H9 (cell line): ENCODE measurements at regions not wholly inside any gene's neighbourhood (a gene's known extent, or its start where the extent isn't known, plus 50 kb on each side); places are given as distances from the start of the nearest gene placed in this dataset.

Experiments used
- DNase-seq: peaks from one replicate; pipeline ENCODE4 v3.0.0-alpha.2; 2017
- H2AFZ ChIP-seq: one replicate; pipeline ENCODE4 v1.6.1; 2013; ENCODE audit warnings: mild to moderate bottlenecking, low read length, control low read depth, moderate library complexity
- H2AK5ac ChIP-seq: 2 replicates; pipeline ENCODE4 v1.6.1; 2013; ENCODE audit warnings: low read length, control low read depth, mixed read lengths; ENCODE audit not compliant: insufficient read length
- H2BK120ac ChIP-seq: one replicate; pipeline ENCODE4 v1.6.1; 2013; ENCODE audit warnings: low read depth, mild to moderate bottlenecking, low read length, control low read depth, inconsistent platforms; ENCODE audit not compliant: poor library complexity, severe bottlenecking
- H2BK12ac ChIP-seq: 2 replicates; pipeline ENCODE4 v1.6.1; 2013; ENCODE audit warnings: low read length, control low read depth, mixed read lengths, low read depth; ENCODE audit not compliant: insufficient read length
- H2BK15ac ChIP-seq: 2 replicates; pipeline ENCODE4 v1.6.1; 2013; ENCODE audit warnings: low read depth, low read length, control low read depth
- H2BK20ac ChIP-seq: one replicate; pipeline ENCODE4 v1.6.1; 2013; ENCODE audit warnings: low read depth, mild to moderate bottlenecking, low read length, control low read depth, inconsistent platforms; ENCODE audit not compliant: poor library complexity, severe bottlenecking
- H2BK5ac ChIP-seq: 2 replicates; pipeline ENCODE4 v1.6.1; 2013; ENCODE audit warnings: low read length, control low read depth, mixed read lengths; ENCODE audit not compliant: insufficient read length
- H3K14ac ChIP-seq: 2 replicates; pipeline ENCODE4 v1.6.1; 2013; ENCODE audit warnings: low read length, control low read depth; ENCODE audit not compliant: insufficient read depth
- H3K18ac ChIP-seq: 2 replicates; pipeline ENCODE4 v1.6.1; 2013; ENCODE audit warnings: low read depth, mild to moderate bottlenecking, mixed read lengths, low read length, control low read depth; ENCODE audit not compliant: insufficient read length
- H3K23ac ChIP-seq: 2 replicates; pipeline ENCODE4 v1.6.1; 2013; ENCODE audit warnings: low read length, control low read depth, mixed read lengths, low read depth; ENCODE audit not compliant: insufficient read length
- H3K23me2 ChIP-seq: 2 replicates; pipeline ENCODE4 v1.6.1; 2013; ENCODE audit warnings: low read depth, mild to moderate bottlenecking, mixed read lengths, low read length, control low read depth; ENCODE audit not compliant: insufficient read length, poor library complexity, severe bottlenecking
- H3K27ac ChIP-seq: 2 replicates; pipeline ENCODE4 v1.5.1; 2013; ENCODE audit warnings: low read length, control low read depth, mixed read lengths, low read depth; ENCODE audit not compliant: insufficient read length
- H3K27me3 ChIP-seq: 2 replicates; pipeline ENCODE4 v1.6.1; 2013; ENCODE audit warnings: low read length, control low read depth, inconsistent platforms; ENCODE audit not compliant: insufficient read depth
- H3K4ac ChIP-seq: 2 replicates; pipeline ENCODE4 v1.6.1; 2013; ENCODE audit warnings: low read depth, mild to moderate bottlenecking, control low read depth, inconsistent platforms, low read length, moderate library complexity
- H3K4me1 ChIP-seq: 2 replicates; pipeline ENCODE4 v1.6.1; 2013; ENCODE audit warnings: low read length, control low read depth, inconsistent platforms; ENCODE audit not compliant: insufficient read depth
- H3K4me2 ChIP-seq: 2 replicates; pipeline ENCODE4 v1.6.1; 2013; ENCODE audit warnings: low read length, control low read depth, mixed read lengths; ENCODE audit not compliant: insufficient read length, insufficient read depth
- H3K56ac ChIP-seq: 2 replicates; pipeline ENCODE4 v1.6.1; 2013; ENCODE audit warnings: low read depth, mild to moderate bottlenecking, mixed read lengths, low read length, control low read depth; ENCODE audit not compliant: insufficient read length
- H3K79me1 ChIP-seq: 2 replicates; pipeline ENCODE4 v1.6.1; 2013; ENCODE audit warnings: low read depth, mild to moderate bottlenecking, moderate library complexity, low read length, control low read depth, inconsistent platforms; ENCODE audit not compliant: insufficient read depth, poor library complexity, severe bottlenecking
- H3K79me2 ChIP-seq: 2 replicates; pipeline ENCODE4 v1.6.1; 2013; ENCODE audit warnings: low read length, control low read depth, inconsistent platforms; ENCODE audit not compliant: insufficient read depth
- H3K9ac ChIP-seq: 2 replicates; pipeline ENCODE4 v1.6.1; 2013; ENCODE audit warnings: low read length, control low read depth, mixed read lengths; ENCODE audit not compliant: insufficient read length; ENCODE audit errors: extremely low read depth
- H3K9me3 ChIP-seq: one replicate; pipeline ENCODE4 v1.6.1; 2013; ENCODE audit warnings: low read depth, low read length, inconsistent platforms; ENCODE audit not compliant: control insufficient read depth
- H3T11ph ChIP-seq: one replicate; pipeline ENCODE4 v1.6.1; 2013; ENCODE audit warnings: mild to moderate bottlenecking, low read length, control low read depth, inconsistent platforms
- H4K20me1 ChIP-seq: one replicate; pipeline ENCODE4 v1.6.1; 2013; ENCODE audit not compliant: control insufficient read depth, insufficient read length, insufficient read depth
- H4K5ac ChIP-seq: 2 replicates; pipeline ENCODE4 v1.6.1; 2013; ENCODE audit warnings: low read depth, mild to moderate bottlenecking, mixed read lengths, low read length, control low read depth; ENCODE audit not compliant: insufficient read length
- H4K8ac ChIP-seq: replicated peaks from 2 replicates; pipeline ENCODE4 v1.6.1; 2013; ENCODE audit warnings: low read length, control low read depth, mixed read lengths, low read depth; ENCODE audit not compliant: insufficient read length
- H4K91ac ChIP-seq: 2 replicates; pipeline ENCODE4 v1.6.1; 2013; ENCODE audit warnings: low read depth, mild to moderate bottlenecking, moderate library complexity, mixed read lengths, low read length, control low read depth; ENCODE audit not compliant: insufficient read length
- H3K27ac Mint-ChIP-seq, 3 experiments: 2 replicates in 2 of 3; 3 replicates in 1 of 3; pipeline ENCODE4 v1.8.0; 2020 to 2021; ENCODE audit warnings: mixed read lengths in 3 of 3, mild to moderate bottlenecking in 1 of 3, moderate library complexity in 1 of 3
- H3K27me3 Mint-ChIP-seq: 2 replicates; pipeline ENCODE4 v1.8.0; 2021; ENCODE audit warnings: low read depth, mild to moderate bottlenecking, moderate library complexity, mixed read lengths
- H3K36me3 Mint-ChIP-seq, 3 experiments: 2 replicates in 2 of 3; 3 replicates in 1 of 3; pipeline ENCODE4 v1.8.0; 2020 to 2021; ENCODE audit warnings: low read depth in 3 of 3, mixed read lengths in 3 of 3; ENCODE audit not compliant: insufficient read depth in 1 of 3
- H3K4me1 Mint-ChIP-seq, 2 experiments: 2 replicates each; pipeline ENCODE4 v1.8.0; 2020; ENCODE audit warnings: mixed read lengths in 2 of 2
- H3K4me3 Mint-ChIP-seq, 2 experiments: 2 replicates in 1 of 2; 3 replicates in 1 of 2; pipeline ENCODE4 v1.8.0; 2020 to 2021; ENCODE audit warnings: mild to moderate bottlenecking in 2 of 2, mixed read lengths in 2 of 2, moderate library complexity in 1 of 2
- H3K9me3 Mint-ChIP-seq, 2 experiments: 2 replicates in 1 of 2; 3 replicates in 1 of 2; pipeline ENCODE4 v1.8.0; 2020; ENCODE audit warnings: mild to moderate bottlenecking in 2 of 2, mixed read lengths in 2 of 2, moderate library complexity in 1 of 2
- CTCF ChIP-seq: fragments of 200-600 bp; sonication (generic); conservative IDR thresholded peaks from 3 replicates; pipeline ENCODE4 v1.8.0; 2021; ENCODE audit warnings: antibody characterized with exemption, mild to moderate bottlenecking
- WGBS: extraction: QIAGEN DNeasy Blood & Tissue Kit; methylation state at CpG from one replicate; pipeline ENCODE4 v1.1.7; 2013; ENCODE audit warnings: missing lambda C conversion rate, low lambda C conversion rate, mixed read lengths; ENCODE audit not compliant: insufficient read length; ENCODE audit errors: extremely low coverage; 5-methylcytosine and 5-hydroxymethylcytosine counted together

GRCh38 chr16:61005952-61006351, 1030.3 kb downstream of the CDH8 start:
- Mint-ChIP-seq H3K9me3 (no peaks in the 10 kb centered on the region), H3K4me1 (no peaks in the 10 kb centered on the region), H3K36me3 (no peaks in the 10 kb centered on the region), H3K27ac (no peak overlapping the region), H3K4me3 (no peak overlapping the region), H3K27me3 (no peaks in the 10 kb centered on the region; the same call in 1 of the 2 replicates)
- H3K4me1 ChIP-seq = no peaks in the 10 kb centered on the region
- no peak overlapping the region for H3K4me2 ChIP-seq
- no peaks in the 10 kb centered on the region for H3K9me3 ChIP-seq
- H4K8ac ChIP-seq = no peak overlapping the region
- no peak overlapping the region for H2BK12ac ChIP-seq
- no peak overlapping the region for H3K23ac ChIP-seq
- no peak overlapping the region for H2AFZ ChIP-seq
- no peak overlapping the region for H2BK5ac ChIP-seq
- DNase-seq = no peak
- H3K23me2 ChIP-seq = no peaks in the 10 kb centered on the region
- no peak overlapping the region for H3K9ac ChIP-seq
- H2AK5ac ChIP-seq = no peak overlapping the region
- no peak for TF ChIP-seq CTCF
- no peaks in the 10 kb centered on the region for H4K20me1 ChIP-seq
- H3K56ac ChIP-seq = no peak overlapping the region
- H3K14ac ChIP-seq = no peak overlapping the region
- WGBS = no CpG with 5 or more reads among the region's 2 CpGs
- no peak overlapping the region for H3K4ac ChIP-seq
- H3K79me1 ChIP-seq = no peaks in the 10 kb centered on the region
- H2BK15ac ChIP-seq = no peak overlapping the region
- no peak overlapping the region for H4K91ac ChIP-seq
- no peak overlapping the region for H4K5ac ChIP-seq
- H3K27ac ChIP-seq = no peak overlapping the region
- H3K27me3 ChIP-seq = no peaks in the 10 kb centered on the region
- H2BK120ac ChIP-seq = no peak overlapping the region
- no peaks in the 10 kb centered on the region for H3K79me2 ChIP-seq
- no peak overlapping the region for H2BK20ac ChIP-seq
- no peak overlapping the region for H3K18ac ChIP-seq
- H3T11ph ChIP-seq = no peak overlapping the region
